Thyroid gland (tissue), 4 donors: ENCODE measurements at regions not wholly inside any gene's neighbourhood (a gene's known extent, or its start where the extent isn't known, plus 50 kb on each side); places are given as distances from the start of the nearest gene placed in this dataset.

ENCODE experiments used
- DNase-seq, 2 donors: peaks; one replicate each; pipeline ENCODE4 v3.0.0-alpha.2; 2019
- H3K27ac ChIP-seq, 3 donors: fragments of 200-600 bp; sonication (generic); 1 replicate in 2 of 3; 2 replicates in 1 of 3; pipeline ENCODE4 v1.5.1; 2016 to 2019; ENCODE audit warnings: mild to moderate bottlenecking in 1 of 3, moderate library complexity in 1 of 3
- H3K27me3 ChIP-seq: fragments of 200-600 bp; sonication (generic); one replicate; pipeline ENCODE4 v1.5.1; 2019
- H3K36me3 ChIP-seq, 2 donors: fragments of 200-600 bp; sonication (generic); one replicate each; pipeline ENCODE4 v1.5.1; 2016 to 2019
- H3K4me1 ChIP-seq, 2 donors: fragments of 200-600 bp; sonication (generic); one replicate each; pipeline ENCODE4 v1.5.1; 2017 to 2019
- H3K4me3 ChIP-seq, 3 donors: fragments of 200-600 bp; sonication (generic); replicated peaks in 1 of 3; 1 replicate in 2 of 3; 2 replicates in 1 of 3; pipeline ENCODE4 v1.5.1; 2016; ENCODE audit warnings: mild to moderate bottlenecking in 1 of 3
- H3K9me3 ChIP-seq: fragments of 200-600 bp; sonication (generic); one replicate; pipeline ENCODE4 v1.5.1; 2017
- POLR2A ChIP-seq, 2 donors: fragments of 450-650 bp; IDR thresholded peaks; one replicate each; pipeline ENCODE4 v1.6.1; 2017; ENCODE audit warnings: antibody characterized with exemption in 2 of 2, mild to moderate bottlenecking in 2 of 2, moderate library complexity in 1 of 2
- whole genome bisulfite sequencing, 2 donors: methylation state at CpG; one replicate each; pipeline ENCODE4 v1.1.5; 2017; 5-methylcytosine and 5-hydroxymethylcytosine counted together
- intact Hi-C: fragments of 100-400 bp; cut with DNase I; formaldehyde crosslinking; loops from one replicate; pipeline ENCODE4 v1.15.1; 2023
- TF ChIP-seq, protein P1 (sequence below), 6 experiments: fragments of 200-600 bp in 3 of 6; fragments of 450-650 bp in 3 of 6; sonication (generic) in 3 of 6; IDR thresholded peaks; one replicate each; pipeline ENCODE4 v1.5.1; 2016 to 2019; ENCODE audit warnings: antibody characterized with exemption in 6 of 6, mild to moderate bottlenecking in 2 of 6, inconsistent platforms in 1 of 6, moderate library complexity in 1 of 6

DNA sequence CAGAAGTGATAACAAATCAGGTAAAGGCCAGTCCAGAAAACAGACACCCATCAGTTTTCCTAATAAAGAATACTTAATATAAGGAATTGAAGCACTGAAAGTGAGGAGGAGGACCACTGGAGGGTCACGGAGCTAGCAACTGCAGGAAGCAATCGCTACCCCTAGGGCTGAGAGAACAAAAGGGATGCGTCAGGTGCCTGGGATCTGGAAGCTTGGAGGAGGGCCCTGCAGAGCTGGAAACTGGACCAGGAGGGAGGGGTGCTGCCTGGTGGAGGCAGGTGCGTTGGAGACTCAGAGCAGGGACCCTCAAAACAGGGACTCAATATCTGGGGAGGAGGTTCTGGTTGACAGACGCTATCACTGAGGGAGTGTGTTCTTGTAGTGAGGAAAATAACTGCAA lies 308.1 kb upstream of the RASGRP1 start:
- Histone ChIP-seq H3K27ac (no peak overlapping the region), H3K4me1 (peaks cover 4 to 5% of the 10 kb centered on the region in 2 donors), H3K9me3 (no peaks in the 10 kb centered on the region), H3K27me3 (no peaks in the 10 kb centered on the region), H3K36me3 (no peaks in the 10 kb centered on the region), H3K4me3 (no peak overlapping the region)
- no peak for DNase-seq
- intact Hi-C loops: no loop called here
- TF ChIP-seq POLR2A (IDR thresholded peaks at IDR 0.05): no peak
- TF ChIP-seq, protein P1, sequence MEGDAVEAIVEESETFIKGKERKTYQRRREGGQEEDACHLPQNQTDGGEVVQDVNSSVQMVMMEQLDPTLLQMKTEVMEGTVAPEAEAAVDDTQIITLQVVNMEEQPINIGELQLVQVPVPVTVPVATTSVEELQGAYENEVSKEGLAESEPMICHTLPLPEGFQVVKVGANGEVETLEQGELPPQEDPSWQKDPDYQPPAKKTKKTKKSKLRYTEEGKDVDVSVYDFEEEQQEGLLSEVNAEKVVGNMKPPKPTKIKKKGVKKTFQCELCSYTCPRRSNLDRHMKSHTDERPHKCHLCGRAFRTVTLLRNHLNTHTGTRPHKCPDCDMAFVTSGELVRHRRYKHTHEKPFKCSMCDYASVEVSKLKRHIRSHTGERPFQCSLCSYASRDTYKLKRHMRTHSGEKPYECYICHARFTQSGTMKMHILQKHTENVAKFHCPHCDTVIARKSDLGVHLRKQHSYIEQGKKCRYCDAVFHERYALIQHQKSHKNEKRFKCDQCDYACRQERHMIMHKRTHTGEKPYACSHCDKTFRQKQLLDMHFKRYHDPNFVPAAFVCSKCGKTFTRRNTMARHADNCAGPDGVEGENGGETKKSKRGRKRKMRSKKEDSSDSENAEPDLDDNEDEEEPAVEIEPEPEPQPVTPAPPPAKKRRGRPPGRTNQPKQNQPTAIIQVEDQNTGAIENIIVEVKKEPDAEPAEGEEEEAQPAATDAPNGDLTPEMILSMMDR (IDR thresholded peaks at IDR 0.05): no peak
- 94 to 96% methylated on average over 5 of the region's 5 CpGs for WGBS, 2 donors

DNA sequence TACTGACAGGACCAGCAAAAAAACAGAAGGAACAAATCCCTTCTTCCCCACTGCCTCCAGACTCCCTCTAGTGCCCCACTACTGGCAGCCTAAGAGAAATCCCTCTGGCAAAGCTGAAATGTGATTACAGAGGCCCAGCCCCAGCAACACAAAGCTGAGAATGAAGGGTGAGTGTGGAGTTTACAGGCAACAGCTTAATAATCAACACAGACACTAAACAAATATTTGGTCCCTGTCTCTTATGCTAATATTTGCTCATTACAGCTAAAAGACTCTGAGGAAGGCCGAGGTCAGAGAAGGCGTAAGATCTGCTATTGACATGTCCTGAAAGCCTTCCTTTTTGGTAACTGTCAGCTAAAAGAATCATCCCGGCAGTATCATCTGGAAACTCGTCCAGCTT lies 308.5 kb upstream of the RASGRP1 start:
- 59 to 60% methylated on average over 4 of the region's 4 CpGs for WGBS, 2 donors
- TF ChIP-seq, protein P1 (IDR thresholded peaks at IDR 0.05): no peak
- TF ChIP-seq POLR2A (IDR thresholded peaks at IDR 0.05): no peak
- no peak overlapping the region for H3K27ac ChIP-seq

DNA sequence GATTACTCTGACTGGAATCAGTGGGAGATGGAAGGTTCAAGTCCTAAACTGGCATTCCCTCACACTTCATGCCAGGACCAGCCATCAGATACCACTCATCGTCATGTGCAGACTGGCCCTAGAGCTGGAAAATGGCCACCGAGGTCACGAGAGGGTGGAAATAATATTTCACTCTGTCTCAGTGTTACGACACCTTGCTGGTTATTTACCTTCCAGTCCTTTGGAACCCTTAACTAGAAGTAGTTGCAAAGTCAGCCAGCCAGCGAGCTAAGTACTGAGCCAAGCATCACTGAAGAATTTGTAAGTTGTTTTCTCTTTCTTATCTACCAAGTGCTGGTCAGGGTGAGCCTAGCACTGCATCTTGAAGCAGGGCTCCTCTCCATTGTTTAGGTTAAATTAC lies 309.9 kb upstream of the RASGRP1 start:
- TF ChIP-seq, protein P1 (IDR thresholded peaks at IDR 0.05): no peak
- no peak for TF ChIP-seq POLR2A (IDR thresholded peaks at IDR 0.05)
- Histone ChIP-seq H3K4me3 (no peak overlapping the region), H3K27ac (no peak overlapping the region), H3K36me3 (no peaks in the 10 kb centered on the region), H3K9me3 (no peaks in the 10 kb centered on the region), H3K27me3 (no peaks in the 10 kb centered on the region), H3K4me1 (peaks cover 5 to 9% of the 10 kb centered on the region in 2 donors)
- no peak for DNase-seq
- intact Hi-C loops: no loop called here
- WGBS, 2 donors: 61 to 73% methylated on average over 5 of the region's 5 CpGs

More for the DNA sequence above, 308.5 kb upstream of the RASGRP1 start:
- Histone ChIP-seq H3K9me3 (no peaks in the 10 kb centered on the region), H3K36me3 (no peaks in the 10 kb centered on the region), H3K4me3 (no peak overlapping the region), H3K27me3 (no peaks in the 10 kb centered on the region), H3K4me1 (peaks cover 4 to 5% of the 10 kb centered on the region in 2 donors)
- intact Hi-C loops: no loop called here
- no peak for DNase-seq

DNA sequence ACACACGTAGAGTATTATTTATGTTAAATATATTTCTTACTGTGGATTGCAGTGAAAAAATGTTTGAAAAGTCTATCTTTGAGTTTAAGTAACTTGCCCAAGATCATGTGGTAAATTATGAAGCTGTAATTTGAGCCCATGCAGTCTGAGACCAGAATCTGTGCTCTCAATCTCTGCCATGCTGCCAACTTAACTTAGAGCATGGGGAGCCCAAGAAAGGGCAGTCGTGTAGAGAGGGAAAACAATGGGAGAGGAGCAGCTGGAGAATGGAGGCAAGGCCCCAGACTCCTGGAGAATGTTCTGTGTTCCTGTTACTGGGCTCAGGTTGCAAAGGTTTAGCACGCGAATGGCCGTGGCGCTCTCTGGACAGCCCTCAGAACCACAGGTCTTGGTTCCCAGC lies 311.6 kb upstream of the RASGRP1 start:
- Histone ChIP-seq H3K36me3 (no peaks in the 10 kb centered on the region), H3K4me1 (peaks cover 9 to 11% of the 10 kb centered on the region in 2 donors), H3K27me3 (no peaks in the 10 kb centered on the region), H3K9me3 (no peaks in the 10 kb centered on the region), H3K27ac (no peak overlapping the region), H3K4me3 (no peak overlapping the region)
- TF ChIP-seq, protein P1 (IDR thresholded peaks at IDR 0.05): no peak
- TF ChIP-seq POLR2A (IDR thresholded peaks at IDR 0.05): no peak
- DNase-seq: no peak
- 83 to 88% methylated on average over 6 of the region's 6 CpGs for WGBS, 2 donors
- intact Hi-C loops: no loop called here

DNA sequence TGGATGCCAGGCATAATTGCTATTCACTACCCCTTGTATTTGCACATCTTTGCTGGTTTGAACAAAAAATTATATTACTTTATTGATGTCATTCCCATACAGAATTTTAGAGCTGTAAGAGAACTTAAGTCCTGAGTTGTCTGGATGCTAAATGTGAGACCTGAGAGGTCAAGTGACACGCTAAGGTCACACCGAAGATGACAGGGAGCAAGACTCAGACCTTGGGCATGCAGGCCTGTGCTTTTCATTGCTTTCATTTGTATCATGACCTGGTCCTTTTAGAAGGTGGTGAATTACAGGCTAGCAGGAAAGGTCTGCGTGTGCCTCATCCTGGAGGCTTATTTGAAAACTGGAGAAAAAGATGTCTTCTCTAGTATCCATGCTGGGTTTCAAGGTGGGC lies 312.0 kb upstream of the RASGRP1 start:
- WGBS, 2 donors: 82 to 92% methylated on average over 3 of the region's 3 CpGs
- Histone ChIP-seq H3K27ac (no peak overlapping the region), H3K9me3 (no peaks in the 10 kb centered on the region), H3K36me3 (no peaks in the 10 kb centered on the region), H3K27me3 (no peaks in the 10 kb centered on the region), H3K4me3 (no peak overlapping the region), H3K4me1 (peaks cover 9 to 11% of the 10 kb centered on the region in 2 donors)
- no peak for DNase-seq
- TF ChIP-seq, protein P1 (IDR thresholded peaks at IDR 0.05): no peak
- TF ChIP-seq POLR2A (IDR thresholded peaks at IDR 0.05): no peak
- intact Hi-C loops: no loop called here
